ELR (cell line): ENCODE measurements at regions not wholly inside any gene's neighbourhood (a gene's known extent, or its start where the extent isn't known, plus 50 kb on each side); places are given as distances from the start of the nearest gene placed in this dataset.

ENCODE experiments used
- DNase-seq: peaks from one replicate; pipeline ENCODE4 v3.0.0-alpha.2; 2015; ENCODE audit warnings: low read depth

GRCh38 chr18:8458546-8459215 lies 150.6 kb upstream of the RAB12 start:
- no peak for DNase-seq

DNA sequence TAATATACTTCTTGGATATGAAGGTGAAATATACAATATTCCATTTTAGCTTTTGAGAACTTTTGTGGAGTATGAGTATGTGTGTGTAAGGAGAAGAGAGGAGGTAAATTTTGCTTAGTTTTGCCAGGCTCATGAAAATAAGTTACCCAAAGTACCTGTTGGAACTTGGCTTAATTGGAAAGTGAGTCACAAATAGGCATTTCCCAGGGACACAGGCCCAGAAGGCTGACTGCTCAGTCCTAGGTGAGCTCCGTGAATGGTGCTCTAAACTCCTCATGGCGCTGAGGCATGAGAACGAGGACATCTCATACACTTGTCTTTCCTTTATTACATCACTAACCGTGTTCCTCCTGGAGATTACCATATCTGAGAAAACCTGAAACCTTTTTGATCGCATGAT lies 148.5 kb upstream of the RAB12 start:
- DNase-seq = no peak

- no peak for DNase-seq
These were observed 147.7 kb upstream of the RAB12 start for GRCh38 chr18:8461544-8461943.

- no peak for DNase-seq
These were observed 146.5 kb upstream of the RAB12 start for GRCh38 chr18:8462651-8463185.

DNA sequence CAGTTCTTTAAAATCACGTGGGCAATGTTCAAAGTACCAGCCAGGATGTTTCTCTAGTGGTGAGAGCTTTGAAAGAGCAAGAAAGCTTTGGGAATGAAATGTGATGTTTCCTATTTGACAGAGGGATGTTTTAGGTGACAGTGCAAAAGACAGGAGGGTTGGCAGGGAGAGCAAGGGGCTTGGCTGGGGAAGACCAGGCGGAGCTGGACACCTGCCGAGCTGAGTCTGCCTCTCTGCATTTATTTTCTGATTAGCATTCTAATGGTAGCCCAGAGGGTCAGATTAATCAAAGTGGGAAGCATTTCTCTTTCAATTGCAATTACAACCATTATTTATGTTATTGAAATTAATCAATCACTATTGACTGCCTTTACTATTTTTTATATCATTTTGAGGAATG lies 145.4 kb upstream of the RAB12 start:
- no peak for DNase-seq

DNA sequence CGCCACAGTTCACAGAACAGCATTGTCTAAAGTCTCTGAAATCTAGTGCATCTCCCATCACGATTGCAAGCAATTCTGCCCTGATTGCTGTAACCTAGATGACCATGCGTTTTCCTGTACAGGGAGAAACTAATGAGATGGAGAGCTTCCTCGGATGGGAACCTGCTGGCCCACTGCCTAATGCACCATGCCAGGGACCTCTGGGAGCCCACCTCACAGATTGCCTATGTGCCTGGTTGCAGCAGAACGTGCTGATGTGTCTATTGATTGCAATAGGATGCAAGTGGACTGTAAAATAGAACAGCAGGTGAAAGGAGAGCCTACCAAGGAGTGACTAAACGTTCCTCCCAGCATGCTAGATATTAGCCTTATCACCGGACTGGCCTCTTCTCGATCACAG lies 141.0 kb upstream of the RAB12 start:
- DNase-seq = no peak

DNA sequence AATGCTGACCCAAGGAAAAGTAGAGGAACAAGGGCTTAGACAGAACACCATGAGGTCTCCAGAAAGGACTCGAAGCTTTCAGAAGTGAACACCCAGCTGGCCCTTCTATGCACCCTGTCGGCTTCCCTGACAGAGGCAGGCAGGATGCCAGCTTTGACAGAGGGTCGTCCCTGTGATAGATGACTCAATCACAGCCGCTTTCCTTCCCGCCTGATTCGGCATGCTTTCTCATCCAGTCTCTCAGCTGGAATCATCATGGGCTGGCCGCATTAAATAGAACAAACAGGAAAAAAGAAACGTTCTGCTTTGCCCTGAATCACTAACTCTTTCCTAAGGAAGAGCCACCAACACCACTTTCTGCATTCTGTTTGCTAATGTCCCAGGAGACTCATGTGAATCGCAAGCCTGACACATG lies 140.3 kb upstream of the RAB12 start:
- DNase-seq = peak; percentile 73

- peak; percentile 60 for DNase-seq
These were observed 139.6 kb upstream of the RAB12 start for GRCh38 chr18:8469544-8470130.

DNA sequence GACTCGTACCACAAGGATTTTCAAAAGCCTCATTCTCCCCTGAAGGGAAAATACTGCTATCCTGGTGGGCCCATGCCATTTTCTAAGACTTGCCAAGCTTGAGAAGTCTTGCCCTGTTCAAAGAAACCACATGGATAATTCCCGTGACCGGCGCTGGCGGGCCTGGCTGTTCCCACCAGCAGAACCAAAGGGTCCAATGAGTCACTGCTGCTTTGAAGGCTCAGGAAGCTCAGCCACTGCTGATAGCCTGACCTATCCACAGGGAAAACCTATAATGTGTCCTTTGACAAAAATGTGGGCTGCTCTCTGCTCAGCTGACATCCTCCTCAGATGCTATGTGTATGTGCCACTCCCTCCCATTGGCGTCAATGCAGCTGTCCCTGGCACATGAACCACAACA lies 137.9 kb upstream of the RAB12 start:
- peak; percentile 70 for DNase-seq

DNA sequence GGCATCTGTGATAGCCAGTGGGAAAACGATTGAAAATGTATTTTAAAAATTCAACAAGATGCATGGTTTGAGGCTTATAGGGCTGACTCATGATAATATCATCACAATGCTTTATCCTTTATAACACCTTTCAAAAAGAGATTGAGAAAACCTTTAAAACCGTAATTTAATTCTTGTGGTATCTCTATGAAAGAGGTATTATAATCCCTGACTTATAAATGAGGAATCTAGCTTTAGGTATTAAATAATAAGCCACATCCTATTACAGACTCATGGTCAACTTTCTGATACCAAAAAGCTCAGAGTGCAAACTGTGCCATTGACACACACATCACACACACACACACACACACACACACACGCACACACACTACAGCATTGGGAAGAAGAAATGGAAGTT lies 134.6 kb upstream of the RAB12 start:
- peak; percentile 16 for DNase-seq

DNA sequence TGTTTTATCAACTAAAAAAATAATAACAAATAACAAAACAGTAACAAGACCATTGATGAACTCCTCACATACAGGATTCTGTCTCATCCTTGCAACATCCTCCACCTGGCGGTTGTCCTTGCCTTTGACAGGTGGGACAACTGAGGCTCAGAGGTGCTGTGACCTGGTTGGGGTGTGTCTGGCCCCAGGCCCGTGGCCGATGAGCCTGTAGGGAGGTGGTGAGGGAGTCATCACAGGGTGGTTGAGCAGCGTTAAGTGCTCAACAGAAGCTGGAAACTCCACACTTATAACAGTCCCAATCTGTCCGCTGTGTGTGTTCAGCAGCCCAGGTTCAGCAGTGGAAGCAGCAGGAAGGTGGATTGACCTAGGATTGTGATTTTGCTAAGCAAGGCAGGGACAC lies 131.6 kb upstream of the RAB12 start:
- no peak for DNase-seq

DNA sequence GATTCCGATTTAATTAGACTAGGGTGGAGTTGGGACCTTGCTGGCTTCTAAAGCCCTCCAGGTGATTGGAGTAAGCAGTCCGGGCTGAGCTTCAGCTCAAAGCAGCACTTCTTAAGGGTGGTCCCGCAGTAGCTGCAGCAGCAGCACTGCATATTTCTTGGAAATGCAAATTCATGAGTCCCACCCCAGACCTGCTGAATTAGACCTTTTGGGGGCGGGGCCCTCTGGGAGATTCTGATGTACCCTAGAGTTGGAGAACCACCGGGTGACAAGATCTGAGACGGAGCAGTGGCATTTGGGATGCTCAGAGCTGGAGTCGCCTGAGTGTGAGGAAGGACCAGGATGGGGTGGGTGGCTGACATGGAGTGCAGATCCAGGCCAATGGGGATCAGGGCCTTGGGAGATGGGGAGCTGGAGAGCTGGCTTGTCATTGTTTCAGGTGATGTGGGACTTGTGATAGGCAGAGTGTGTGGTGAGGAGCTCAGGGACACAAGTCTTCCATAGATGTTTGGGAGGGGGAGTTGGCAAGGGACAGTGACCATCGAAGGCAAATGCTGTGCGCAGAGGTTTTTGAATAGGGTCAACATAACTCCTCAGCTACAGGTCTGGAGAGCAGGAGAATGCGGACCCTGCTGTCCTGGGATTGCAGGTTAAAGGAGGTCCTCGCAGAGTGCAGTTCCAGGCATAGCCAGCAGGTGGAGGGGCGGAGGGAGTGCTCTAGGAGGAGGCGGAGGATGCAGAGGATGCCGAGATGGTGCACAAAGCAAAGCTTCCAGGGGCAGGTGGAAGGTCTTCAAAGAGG lies 130.9 kb upstream of the RAB12 start:
- peak; percentile 72 for DNase-seq

- DNase-seq = no peak
These were observed 130.3 kb upstream of the RAB12 start for GRCh38 chr18:8478968-8479370.

- no peak for DNase-seq
These were observed 129.4 kb upstream of the RAB12 start for GRCh38 chr18:8479789-8480188.

- peak; percentile 70 for DNase-seq
These were observed 128.5 kb upstream of the RAB12 start for GRCh38 chr18:8480506-8481328.

DNA sequence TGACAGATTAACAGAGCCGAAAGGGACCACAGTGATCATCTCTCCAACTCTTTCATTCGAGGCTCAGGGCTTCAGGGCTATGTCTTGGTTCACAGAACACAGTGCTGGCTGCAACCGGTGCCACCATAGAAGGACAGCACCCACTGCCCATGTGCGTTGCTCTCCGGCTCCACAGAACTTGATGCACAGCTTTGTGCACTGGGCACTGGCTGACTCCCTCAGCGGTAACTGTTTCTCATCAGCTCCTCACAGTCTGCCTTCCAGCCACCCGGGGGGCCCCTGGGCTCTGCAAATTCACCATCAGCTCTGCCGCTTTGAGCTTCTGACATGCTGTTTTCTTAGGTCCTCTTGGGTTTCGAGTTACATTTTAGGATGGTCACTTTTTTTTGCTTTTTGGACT lies 124.3 kb upstream of the RAB12 start:
- DNase-seq = no peak

GRCh38 chr18:8489761-8490160 lies 119.5 kb upstream of the RAB12 start:
- no peak for DNase-seq

DNA sequence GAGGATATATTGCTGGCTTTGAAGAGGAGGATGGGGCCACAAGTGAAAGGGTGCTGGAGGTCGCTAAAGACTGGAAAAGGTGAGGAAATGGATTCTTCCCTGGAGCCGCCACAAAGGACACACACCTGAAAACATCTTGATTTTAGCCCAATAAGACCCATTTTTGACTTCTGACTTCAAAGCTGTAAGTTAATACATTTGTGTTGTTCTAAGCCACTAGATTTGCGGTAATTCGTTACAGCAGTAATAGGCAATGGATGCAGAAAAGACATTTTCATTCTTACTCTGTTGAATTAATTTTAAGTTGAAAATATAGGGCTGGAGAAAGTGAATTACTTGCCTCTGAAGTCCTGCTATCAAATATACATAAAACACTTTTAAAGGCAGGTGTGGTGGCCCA lies 117.7 kb upstream of the RAB12 start:
- DNase-seq = no peak

- DNase-seq = no peak
These were observed 116.1 kb upstream of the RAB12 start for GRCh38 chr18:8493141-8493540.

DNA sequence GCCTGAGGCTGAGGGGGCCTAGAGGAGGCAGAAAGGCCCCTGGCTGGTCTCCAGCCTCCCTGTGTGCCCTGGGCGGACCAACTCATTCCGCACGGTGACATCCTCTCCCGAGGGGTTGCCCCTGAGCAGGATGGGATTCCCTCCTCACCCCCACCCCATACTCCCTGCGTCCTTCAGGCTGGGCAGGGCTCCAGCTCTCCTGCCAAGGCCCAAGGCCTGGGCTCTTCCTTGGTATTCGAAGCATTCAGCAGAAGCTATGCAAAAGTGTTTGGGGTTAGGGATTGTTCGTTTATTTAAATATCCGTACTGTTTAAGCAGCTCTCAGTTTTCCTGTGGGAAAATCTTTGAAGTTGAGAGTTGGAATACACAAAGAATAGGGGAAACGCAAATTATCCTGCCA lies 113.1 kb upstream of the RAB12 start:
- no peak for DNase-seq

DNA sequence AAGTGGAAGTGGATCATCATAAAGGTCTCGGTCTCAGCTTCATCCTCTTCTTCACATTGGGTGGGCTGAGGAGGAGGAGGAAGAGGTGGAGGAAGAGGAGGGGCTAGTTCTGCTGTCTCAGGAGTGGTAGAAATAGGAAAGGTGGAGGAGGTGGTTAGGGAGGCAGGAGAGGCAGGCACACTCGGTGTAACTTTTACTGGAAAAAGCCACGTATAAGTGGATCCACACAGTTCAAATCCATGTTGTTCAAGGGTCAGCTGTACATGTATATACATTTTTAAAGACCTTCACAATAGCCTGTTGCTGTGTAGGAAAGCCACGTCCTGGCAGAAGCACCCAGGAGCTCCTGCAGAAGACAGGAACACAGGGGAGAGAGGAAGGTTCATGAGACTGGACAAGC lies 110.3 kb upstream of the RAB12 start:
- DNase-seq = no peak
